ENCODE measurements at regions not wholly inside any gene's neighbourhood (a gene's known extent, or its start where the extent isn't known, plus 50 kb on each side); places are given as distances from the start of the nearest gene placed in this dataset.

GRCh38 chr6:132043148-132043547, 92.0 kb upstream of the CCN2 start:
- TF ChIP-seq CTCF (IDR thresholded peaks at IDR 0.05; ENCODE audit: control extremely low read depth in 1 of 3, insufficient read depth in 1 of 3, low read depth in 1 of 3, low read length in 3 of 3) (no peak), TAF1 (IDR thresholded peaks at IDR 0.05; ENCODE audit: low read depth, low read length) (no peak), ZNF274 (IDR thresholded peaks at IDR 0.05; ENCODE audit: borderline replicate concordance, extremely low read depth, low read length) (no peak), JUN (IDR thresholded peaks at IDR 0.05; ENCODE audit: low read depth, low read length) (no peak), HDAC2 (IDR thresholded peaks at IDR 0.05; ENCODE audit: borderline replicate concordance in 1 of 2, low read depth in 2 of 2, low read length in 2 of 2) (no peak), POLR2A (IDR thresholded peaks at IDR 0.05; ENCODE audit: control extremely low read depth in 1 of 2, low read depth in 2 of 2, low read length in 2 of 2) (no peak), TCF12 (IDR thresholded peaks at IDR 0.05; ENCODE audit: low read depth, low read length) (no peak), KDM1A (IDR thresholded peaks at IDR 0.05; ENCODE audit: borderline replicate concordance, low read length) (no peak), SIN3A (conservative IDR thresholded peaks at IDR 0.05 in 1 of 2, IDR thresholded peaks at IDR 0.05 in 1 of 2; ENCODE audit: low read depth in 1 of 2, low read length in 2 of 2) (no peak), POLR2AphosphoS5 (IDR thresholded peaks at IDR 0.05; ENCODE audit: low read depth, low read length) (no peak)

Measured in H1 (cell line).